ENCODE measurements at regions not wholly inside any gene's neighbourhood (a gene's known extent, or its start where the extent isn't known, plus 50 kb on each side); places are given as distances from the start of the nearest gene placed in this dataset.
"Not testable (repeated sequence)": the region's sequence is repeated elsewhere in the genome, so short reads cannot be mapped to it uniquely, and the experiment has no call there.

DNA sequence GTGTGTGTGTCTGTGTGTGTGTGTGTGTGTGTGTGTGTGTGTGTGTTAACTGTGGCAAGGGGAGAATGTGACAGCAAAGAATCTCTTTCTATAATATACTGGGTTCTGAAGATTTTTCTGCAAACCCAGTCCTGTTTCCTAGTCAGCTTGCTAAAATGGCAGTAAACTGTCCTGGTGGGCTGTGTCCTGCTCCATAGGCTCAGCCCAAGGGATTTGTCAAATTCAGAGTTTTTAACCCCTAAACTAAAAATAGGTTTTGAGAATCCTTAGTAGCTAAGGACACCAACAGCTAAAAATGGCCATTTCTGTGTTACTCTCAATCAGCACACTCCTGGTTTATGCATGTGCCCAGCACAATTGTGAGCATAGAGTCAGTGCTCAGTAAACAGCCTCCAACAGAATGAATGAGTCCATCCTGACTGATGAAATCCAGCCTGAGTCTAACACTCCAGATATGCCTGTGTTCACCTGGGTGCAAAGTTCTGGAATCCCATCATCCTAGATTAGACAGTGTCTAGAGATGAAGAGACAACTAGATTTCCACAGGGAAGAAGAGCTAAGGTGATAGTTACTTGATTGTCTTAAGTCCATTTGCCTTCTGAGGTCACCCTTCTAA lies 192.6 kb downstream of the TTC6 start:
- FAIRE-seq = no peak
- TF ChIP-seq POLR2A (IDR thresholded peaks at IDR 0.05; ENCODE audit: low read depth, low read length) = no peak
- no peak for DNase-seq (ENCODE audit: insufficient read length, low spot score)

DNA sequence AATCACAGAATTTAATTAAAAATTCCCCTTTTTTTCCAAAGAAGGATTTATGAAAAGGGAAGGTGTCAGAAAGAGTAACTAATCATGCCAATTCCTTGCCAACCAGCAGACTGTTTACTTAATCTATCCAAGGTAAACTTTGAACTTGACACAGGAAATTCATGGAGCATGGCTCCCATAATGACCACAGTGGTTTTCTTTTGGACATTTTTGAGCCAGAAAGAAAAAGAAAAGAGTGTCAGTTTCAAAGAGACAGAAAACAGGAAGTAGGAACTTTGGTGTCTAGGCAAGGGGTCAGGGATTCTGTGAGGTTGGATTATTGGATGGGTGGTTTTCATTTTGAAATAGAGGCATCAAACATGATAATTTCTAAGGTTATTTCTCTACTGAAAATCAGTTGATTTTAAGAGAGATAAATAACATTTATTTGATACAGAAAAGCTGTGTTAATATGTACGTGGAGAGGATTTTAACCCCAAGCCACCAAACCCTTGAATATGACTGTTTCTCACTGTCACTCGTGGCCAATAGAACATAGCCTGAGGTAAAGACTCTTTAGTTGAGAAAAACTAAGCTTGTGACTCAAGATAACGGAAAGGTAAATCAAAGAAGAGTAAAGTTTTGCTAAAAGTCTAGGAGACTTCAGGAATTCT lies 196.1 kb downstream of the TTC6 start:
- no peak for TF ChIP-seq POLR2A (IDR thresholded peaks at IDR 0.05; ENCODE audit: low read depth, low read length)
- no peak for FAIRE-seq
- DNase-seq (ENCODE audit: insufficient read length, low spot score) = no peak

DNA sequence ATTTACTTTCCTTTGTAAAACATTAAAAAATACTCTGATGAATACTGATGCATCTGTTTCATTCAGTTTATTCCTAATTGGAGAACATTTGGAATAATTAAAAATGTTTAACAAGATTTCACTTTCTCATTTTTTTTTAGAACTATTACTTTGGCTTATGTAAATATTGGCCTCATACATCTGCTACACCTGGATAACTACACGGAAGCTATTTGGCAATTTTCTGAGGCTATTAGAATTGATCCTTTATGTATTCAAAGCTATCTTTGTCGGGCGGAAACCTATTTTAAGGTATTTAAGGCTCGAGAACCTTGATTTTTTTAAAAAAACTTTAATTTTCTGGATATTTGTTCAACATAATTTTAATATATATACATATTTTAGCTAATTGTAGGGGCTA lies 196.7 kb downstream of the TTC6 start:
- no peak for TF ChIP-seq POLR2A (IDR thresholded peaks at IDR 0.05; ENCODE audit: low read depth, low read length)
- DNase-seq (ENCODE audit: insufficient read length, low spot score) (no peak), FAIRE-seq (no peak)

DNA sequence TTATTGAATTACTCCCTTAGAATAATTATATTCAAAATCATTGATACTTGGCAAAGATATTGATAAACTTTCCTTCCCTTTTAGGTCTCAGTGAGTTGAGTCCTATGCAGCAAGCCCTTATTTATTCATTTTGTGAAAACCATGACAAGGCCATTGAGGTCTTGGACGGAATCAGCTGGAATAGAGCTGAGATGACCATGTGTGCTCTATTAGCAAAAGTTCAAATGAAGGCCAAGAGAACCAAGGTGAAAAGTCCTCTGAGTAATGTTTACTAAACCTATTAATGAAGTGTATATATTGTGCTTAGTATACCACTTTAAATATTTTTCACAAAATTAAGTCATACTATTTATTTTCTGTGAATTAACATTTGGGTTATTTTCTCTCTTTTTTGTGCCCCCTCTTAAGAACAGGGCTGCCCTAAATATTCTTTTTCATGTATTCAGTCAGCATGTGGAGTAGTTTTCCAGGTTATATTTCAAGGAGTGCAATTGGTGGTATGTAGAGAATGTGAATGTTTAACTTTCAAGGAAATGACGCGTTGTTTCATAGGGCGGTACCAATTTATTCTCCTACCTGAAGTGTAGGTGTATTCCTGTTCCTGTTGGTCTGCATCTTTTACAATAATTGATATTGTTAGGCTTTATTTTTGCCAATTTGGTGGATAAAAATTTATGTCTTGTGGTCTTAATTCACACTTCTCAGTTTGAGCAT lies 201.4 kb downstream of the TTC6 start:
- TF ChIP-seq POLR2A (IDR thresholded peaks at IDR 0.05; ENCODE audit: low read depth, low read length) = no peak
- DNase-seq (ENCODE audit: insufficient read length, low spot score) = no peak
- no peak for FAIRE-seq

DNA sequence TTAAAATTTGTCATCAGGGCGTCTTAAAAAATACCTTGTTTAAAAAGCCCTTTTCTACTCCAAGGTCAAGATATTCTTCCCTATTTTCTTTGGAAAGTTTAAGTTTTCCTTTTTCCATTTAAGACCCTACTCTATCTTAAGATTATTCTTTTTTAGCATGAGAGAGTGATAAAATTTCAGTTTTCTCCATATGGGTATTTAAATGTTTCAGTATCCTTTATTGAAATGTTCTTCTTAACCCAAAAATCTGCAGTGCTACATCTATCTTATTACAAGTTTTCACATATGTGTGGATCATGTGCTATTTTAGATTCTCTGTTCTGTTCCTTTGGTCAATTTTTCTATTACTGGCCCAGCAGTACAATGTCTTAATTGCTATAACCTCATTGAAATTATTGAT lies 202.2 kb downstream of the TTC6 start:
- TF ChIP-seq POLR2A (IDR thresholded peaks at IDR 0.05; ENCODE audit: low read depth, low read length) = no peak
- FAIRE-seq = no peak
- DNase-seq (ENCODE audit: insufficient read length, low spot score) = no peak

DNA sequence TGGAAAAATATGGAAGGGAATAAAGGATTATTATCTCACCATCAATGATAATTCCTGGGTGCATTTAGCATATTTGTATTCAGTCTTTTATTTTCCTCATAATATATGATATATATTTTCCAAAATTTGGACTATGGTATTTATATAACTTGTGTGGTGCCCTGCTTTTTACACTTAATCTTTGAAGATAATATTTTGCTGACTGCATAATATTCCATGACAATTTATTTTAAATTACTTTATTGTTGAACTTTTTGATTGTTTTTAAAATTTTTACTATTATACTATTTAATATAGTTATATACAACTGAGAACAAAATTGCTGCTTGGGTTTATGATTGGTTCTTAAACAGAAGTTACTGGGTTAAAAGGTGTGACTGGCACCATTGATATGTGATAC lies 212.3 kb downstream of the TTC6 start:
- no peak for TF ChIP-seq POLR2A (IDR thresholded peaks at IDR 0.05; ENCODE audit: low read depth, low read length)
- DNase-seq (ENCODE audit: insufficient read length, low spot score) (no peak), FAIRE-seq (no peak)

DNA sequence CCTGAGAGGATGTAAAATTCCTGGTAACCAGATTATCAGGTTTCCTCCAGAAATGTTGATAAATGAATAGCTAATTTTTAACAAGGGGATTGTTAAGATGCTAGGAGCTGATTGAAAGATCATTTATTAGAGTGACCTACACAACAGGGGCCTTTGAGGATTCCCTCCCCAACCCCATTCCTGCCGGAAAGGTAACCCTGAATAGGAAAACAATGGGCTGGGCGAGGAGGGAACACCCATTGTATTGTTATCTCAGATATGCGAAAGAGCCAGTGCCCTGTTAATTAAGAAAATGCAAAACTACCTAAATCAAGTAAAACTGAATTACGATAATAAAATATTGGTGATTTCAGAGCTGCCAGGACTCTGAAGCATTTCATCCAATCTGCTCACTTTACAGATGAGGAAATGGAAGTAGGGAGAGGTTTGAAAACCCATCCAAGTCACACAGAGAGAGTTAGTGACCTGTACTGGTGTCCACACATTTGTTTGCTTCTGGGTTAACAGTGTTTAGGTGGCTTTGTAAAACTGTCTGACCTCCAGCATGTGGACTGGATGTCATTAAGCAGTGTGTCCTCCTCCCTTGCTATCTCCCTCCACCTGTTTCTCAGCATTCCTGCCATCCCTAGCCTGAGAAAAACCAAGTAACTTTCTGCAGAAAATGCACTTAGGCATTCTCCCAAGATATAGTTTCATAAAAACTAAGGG lies 214.8 kb downstream of the TTC6 start:
- no peak for DNase-seq (ENCODE audit: insufficient read length, low spot score)
- no peak for FAIRE-seq
- no peak for TF ChIP-seq POLR2A (IDR thresholded peaks at IDR 0.05; ENCODE audit: low read depth, low read length)

DNA sequence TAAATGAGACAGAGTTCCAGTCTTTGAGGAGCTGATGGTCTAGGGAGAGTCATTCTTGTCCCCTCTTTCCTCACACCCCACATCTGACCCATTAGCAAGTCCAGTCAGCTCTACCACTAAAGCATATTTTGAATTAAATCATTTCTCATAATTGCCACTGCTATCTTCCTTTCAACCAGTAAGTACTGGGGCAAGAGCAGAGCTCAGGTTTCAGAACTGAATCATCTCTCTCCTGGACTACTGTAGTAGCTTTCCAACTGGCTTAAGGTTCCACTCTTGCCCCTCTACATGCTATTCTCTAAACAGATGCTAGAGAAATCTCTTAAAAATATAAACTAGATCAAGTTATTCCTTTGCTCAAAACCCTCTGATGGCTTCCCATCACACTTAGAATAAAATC lies 218.3 kb downstream of the TTC6 start:
- FAIRE-seq = no peak
- TF ChIP-seq POLR2A (IDR thresholded peaks at IDR 0.05; ENCODE audit: low read depth, low read length) = no peak
- DNase-seq (ENCODE audit: insufficient read length, low spot score) = no peak

DNA sequence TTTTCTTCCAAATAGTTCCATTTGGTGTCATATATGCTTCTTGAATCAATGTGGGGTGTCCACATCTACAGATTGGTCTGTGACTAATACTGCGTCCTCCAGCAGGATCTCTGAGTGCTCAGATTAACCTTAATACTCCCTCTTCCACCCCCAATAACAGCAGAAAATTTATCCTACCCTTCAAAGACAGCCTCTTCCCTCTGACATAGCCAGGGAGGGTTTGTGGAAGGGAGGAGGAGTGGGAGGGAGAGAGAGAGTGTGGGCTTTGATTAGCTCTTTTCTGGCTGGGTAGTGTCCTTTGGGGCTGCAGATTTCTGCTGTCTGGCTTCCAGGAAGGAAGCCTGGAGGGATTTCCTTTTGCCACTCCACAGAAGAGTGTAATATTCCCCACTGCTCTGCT lies 220.7 kb downstream of the TTC6 start:
- TF ChIP-seq POLR2A (IDR thresholded peaks at IDR 0.05; ENCODE audit: low read depth, low read length) = no peak
- FAIRE-seq (no peak), DNase-seq (ENCODE audit: insufficient read length, low spot score) (no peak)

DNA sequence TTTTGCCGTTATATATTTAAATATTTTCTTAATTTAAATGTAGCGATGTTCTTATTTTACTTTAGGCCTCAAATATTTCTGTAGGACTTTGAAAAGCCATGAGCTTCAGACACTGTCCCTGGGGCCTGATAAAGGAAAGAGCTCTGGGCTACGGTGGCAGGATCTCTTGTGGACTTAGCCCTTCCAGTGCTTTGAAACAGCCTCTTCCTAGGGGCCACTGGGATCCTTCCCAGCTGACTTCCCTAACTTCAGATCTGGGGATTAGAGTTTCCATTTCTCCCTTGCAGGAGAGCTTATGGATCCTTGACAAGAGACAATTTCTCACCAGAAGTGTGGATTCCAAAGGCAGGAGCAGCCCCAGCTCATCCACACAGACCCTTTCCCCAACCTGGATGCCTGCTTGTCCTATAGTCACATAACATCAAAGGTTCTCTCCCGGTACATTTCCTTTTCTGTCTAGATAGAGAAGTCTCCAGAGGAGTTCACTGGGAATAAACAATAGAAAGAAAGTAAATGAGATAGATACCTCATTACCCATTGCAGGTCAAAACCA lies 221.4 kb downstream of the TTC6 start:
- DNase-seq (ENCODE audit: insufficient read length, low spot score) (no peak), FAIRE-seq (no peak)
- no peak for TF ChIP-seq POLR2A (IDR thresholded peaks at IDR 0.05; ENCODE audit: low read depth, low read length)

DNA sequence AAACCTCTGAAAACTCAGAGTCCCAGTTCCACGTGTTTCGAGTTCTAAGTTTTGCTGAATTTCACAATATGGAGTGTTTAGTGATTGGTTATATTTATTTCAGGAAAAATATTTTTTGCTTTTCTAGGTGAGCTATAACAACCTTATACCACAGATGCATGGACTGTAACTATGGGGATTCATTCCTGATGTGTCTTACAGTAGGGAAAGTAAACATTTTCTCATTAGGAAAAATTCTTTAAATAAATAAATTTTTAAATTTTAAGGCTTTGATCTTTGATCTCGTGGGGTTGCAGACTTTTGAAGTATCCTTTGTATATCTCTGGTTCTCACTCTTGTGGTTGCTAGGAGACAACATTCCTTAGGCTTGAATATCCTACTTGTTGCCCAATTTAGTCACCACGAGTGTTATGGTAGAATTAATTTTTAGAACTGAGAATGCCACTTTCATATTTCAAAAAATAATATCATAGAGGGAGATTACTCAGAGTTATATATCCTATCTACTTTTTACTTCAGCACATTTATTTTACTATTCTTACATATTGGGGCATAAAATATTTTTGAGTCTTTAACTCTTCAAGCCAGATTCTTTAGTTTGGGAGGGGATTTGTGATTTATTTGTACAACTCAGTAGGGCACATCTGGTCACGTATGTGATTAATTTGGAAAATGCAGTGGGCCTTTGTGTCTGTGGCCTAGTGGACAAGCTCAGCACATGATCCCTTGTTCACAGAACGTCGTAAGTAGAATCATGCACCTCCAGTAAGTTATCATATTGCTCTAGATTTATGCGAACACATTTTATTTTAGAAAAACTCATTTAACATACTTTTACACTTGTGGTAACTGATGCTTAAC lies 224.0 kb downstream of the TTC6 start:
- FAIRE-seq = no peak
- DNase-seq (ENCODE audit: insufficient read length, low spot score) = no peak
- no peak for TF ChIP-seq POLR2A (IDR thresholded peaks at IDR 0.05; ENCODE audit: low read depth, low read length)

DNA sequence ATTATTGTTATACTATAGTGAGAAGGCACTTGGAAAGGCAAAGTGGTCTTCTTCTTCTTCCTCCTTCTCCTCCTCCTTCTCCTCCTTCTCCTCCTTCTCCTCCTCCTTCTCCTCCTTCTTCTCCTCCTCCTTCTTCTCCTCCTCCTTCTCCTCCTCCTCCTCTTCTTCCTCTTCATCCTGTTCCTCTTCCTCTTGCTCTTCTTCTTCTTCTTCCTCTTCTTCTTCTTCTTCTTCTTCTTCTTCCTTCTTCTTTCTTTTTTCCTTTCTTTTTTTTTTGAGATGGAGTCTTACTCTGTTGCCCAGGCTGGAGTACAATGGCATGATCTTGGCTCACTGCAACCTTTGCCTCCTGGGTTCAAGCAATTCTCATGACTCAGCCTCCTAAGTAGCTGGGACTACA lies 225.4 kb downstream of the TTC6 start:
- FAIRE-seq; DNase-seq (ENCODE audit: insufficient read length, low spot score): not testable (repeated sequence)

DNA sequence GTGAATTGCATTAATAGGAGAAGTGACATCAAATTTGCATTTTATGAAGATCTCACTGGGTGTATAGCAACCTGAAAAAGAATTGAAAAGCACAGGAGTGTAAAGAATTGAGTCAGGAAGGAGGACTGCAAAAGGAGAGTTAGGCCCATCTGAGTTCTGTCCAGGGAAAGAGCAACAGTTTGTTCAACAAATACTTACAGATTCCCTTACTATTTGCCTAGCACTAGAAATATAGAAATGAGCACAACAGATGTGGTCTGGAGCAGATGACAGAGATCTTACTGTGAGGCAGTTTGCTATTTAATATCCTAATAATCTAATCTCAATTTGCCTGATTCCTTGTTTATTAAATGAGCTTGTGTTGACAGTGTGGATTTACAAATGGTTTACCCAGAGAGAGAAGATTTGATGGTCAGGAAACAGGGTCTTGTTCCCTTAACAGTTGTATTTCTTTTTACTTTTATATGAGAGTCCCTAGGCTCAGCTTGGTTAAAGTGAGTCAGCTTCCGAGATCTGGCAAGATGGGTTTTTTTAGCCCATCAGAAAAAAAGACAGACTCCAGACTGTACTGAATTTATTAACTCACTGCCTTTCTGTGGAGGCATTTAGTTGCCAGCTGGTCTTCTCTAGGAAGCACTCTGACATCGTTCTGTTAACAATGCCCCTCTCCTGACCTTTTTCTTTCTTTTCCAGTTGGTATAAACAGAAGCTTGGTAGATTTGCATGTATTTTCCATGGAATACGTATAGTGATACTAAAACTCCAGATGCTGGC lies 229.7 kb downstream of the TTC6 start:
- no peak for FAIRE-seq
- DNase-seq (ENCODE audit: insufficient read length, low spot score) = no peak
- TF ChIP-seq POLR2A (IDR thresholded peaks at IDR 0.05; ENCODE audit: low read depth, low read length) = no peak

Data from H54 (cell line).